ENCODE measurements at regions not wholly inside any gene's neighbourhood (a gene's known extent, or its start where the extent isn't known, plus 50 kb on each side); places are given as distances from the start of the nearest gene placed in this dataset.

- H3K14ac ChIP-seq (ENCODE audit: low read length), result no peak overlapping the region
- no peak overlapping the region for H2BK12ac ChIP-seq (ENCODE audit: low read length)
- H3K27ac ChIP-seq (ENCODE audit: low read depth, low read length), result no peak overlapping the region
- H3K4me3 ChIP-seq (ENCODE audit: low read depth, low read length), result no peak overlapping the region
- DNase-seq, result no peak
- no peak overlapping the region for H3K18ac ChIP-seq (ENCODE audit: low read length)
- H3K36me3 ChIP-seq (ENCODE audit: control insufficient read depth in 1 of 2, insufficient read depth in 2 of 2, low read length in 2 of 2), result no peaks in the 10 kb centered on the region
- H3K4me1 ChIP-seq (ENCODE audit: control insufficient read depth in 1 of 2, insufficient read depth in 2 of 2, low read length in 2 of 2), result no peaks in the 10 kb centered on the region
- H3K9me3 ChIP-seq (ENCODE audit: insufficient read depth, low read depth, low read length), result no peaks in the 10 kb centered on the region
- H2BK5ac ChIP-seq (ENCODE audit: low read depth, low read length, poor library complexity), result no peak overlapping the region
- no peaks in the 10 kb centered on the region for H3K27me3 ChIP-seq (ENCODE audit: insufficient read depth, low read length)
- H4K91ac ChIP-seq (ENCODE audit: low read depth, low read length), result no peak overlapping the region
- no peak overlapping the region for H3K9ac ChIP-seq (ENCODE audit: low read length)
- WGBS (ENCODE audit: extremely low coverage, insufficient coverage, insufficient read length), result no CpG with 5 or more reads among the region's 2 CpGs
- H2AFZ ChIP-seq (ENCODE audit: insufficient read depth, low read length, poor library complexity), result no peak overlapping the region
- H3K4me2 ChIP-seq (ENCODE audit: low read length), result no peak overlapping the region
- no peak overlapping the region for H4K8ac ChIP-seq (ENCODE audit: low read depth, low read length)
- H3K79me1 ChIP-seq (ENCODE audit: low read length), result no peaks in the 10 kb centered on the region
- H2AK5ac ChIP-seq (ENCODE audit: low read length), result no peak overlapping the region
- no peak overlapping the region for H2BK120ac ChIP-seq (ENCODE audit: insufficient read depth, low read length, poor library complexity)
- H4K12ac ChIP-seq (ENCODE audit: low read depth, low read length), result no peak overlapping the region
- no peak overlapping the region for H3K4ac ChIP-seq (ENCODE audit: low read depth, low read length)
- no peak overlapping the region for H3K23ac ChIP-seq (ENCODE audit: low read length)
- no peaks in the 10 kb centered on the region for H3K79me2 ChIP-seq (ENCODE audit: control insufficient read depth, insufficient read depth, low read length, poor library complexity)
These were observed 605.6 kb upstream of the CNTNAP2 start for GRCh38 chr7:145511004-145511403.

DNA sequence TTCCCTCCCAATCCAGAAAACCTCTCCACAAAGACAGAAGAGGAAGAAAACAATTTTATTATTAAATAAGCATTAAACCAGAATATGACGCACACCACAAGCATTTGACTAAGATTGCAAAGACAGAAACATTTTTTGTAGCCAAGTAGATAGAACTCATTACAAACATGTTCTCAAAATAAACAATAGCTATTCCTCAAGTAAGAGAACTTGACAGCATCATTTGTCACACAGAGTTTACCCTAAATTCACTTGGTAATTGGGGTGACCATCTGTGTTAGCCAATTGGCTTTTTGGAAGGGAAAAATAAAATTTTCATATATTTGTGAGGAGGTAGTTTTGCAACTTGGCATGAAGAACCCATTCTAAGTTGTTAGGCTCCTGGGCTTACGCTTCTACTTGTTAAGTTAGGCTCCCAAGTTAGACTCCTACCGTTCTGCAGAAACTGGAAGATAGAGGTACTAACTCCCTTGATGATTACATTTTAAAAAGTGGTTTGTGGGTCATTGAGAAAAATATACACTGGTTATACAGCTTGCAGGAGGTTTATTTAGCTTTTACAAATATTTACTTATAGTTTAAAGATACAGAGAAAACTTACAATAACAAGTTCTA lies 618.6 kb upstream of the CNTNAP2 start:
- H3K27ac ChIP-seq (ENCODE audit: low read depth, low read length), result no peak overlapping the region
- H3K9me3 ChIP-seq (ENCODE audit: insufficient read depth, low read depth, low read length), result no peaks in the 10 kb centered on the region
- H3K14ac ChIP-seq (ENCODE audit: low read length), result no peak overlapping the region
- H2AK5ac ChIP-seq (ENCODE audit: low read length), result no peak overlapping the region
- no peaks in the 10 kb centered on the region for H3K79me2 ChIP-seq (ENCODE audit: control insufficient read depth, insufficient read depth, low read length, poor library complexity)
- H3K18ac ChIP-seq (ENCODE audit: low read length), result no peak overlapping the region
- WGBS (ENCODE audit: extremely low coverage, insufficient coverage, insufficient read length), result no CpG with 5 or more reads among the region's 3 CpGs
- no peak overlapping the region for H3K4ac ChIP-seq (ENCODE audit: low read depth, low read length)
- no peak overlapping the region for H2BK120ac ChIP-seq (ENCODE audit: insufficient read depth, low read length, poor library complexity)
- H4K8ac ChIP-seq (ENCODE audit: low read depth, low read length), result no peak overlapping the region
- H3K4me1 ChIP-seq (ENCODE audit: control insufficient read depth in 1 of 2, insufficient read depth in 2 of 2, low read length in 2 of 2), result no peaks in the 10 kb centered on the region
- H3K23ac ChIP-seq (ENCODE audit: low read length), result no peak overlapping the region
- no peak overlapping the region for H2BK12ac ChIP-seq (ENCODE audit: low read length)
- no peak overlapping the region for H3K9ac ChIP-seq (ENCODE audit: low read length)
- no peak overlapping the region for H4K91ac ChIP-seq (ENCODE audit: low read depth, low read length)
- H4K12ac ChIP-seq (ENCODE audit: low read depth, low read length), result no peak overlapping the region
- no peak overlapping the region for H3K4me2 ChIP-seq (ENCODE audit: low read length)
- H3K27me3 ChIP-seq (ENCODE audit: insufficient read depth, low read length), result no peaks in the 10 kb centered on the region
- H2AFZ ChIP-seq (ENCODE audit: insufficient read depth, low read length, poor library complexity), result no peak overlapping the region
- H2BK5ac ChIP-seq (ENCODE audit: low read depth, low read length, poor library complexity), result no peak overlapping the region
- no peak for DNase-seq
- no peaks in the 10 kb centered on the region for H3K79me1 ChIP-seq (ENCODE audit: low read length)
- no peaks in the 10 kb centered on the region for H3K36me3 ChIP-seq (ENCODE audit: control insufficient read depth in 1 of 2, insufficient read depth in 2 of 2, low read length in 2 of 2)
- H3K4me3 ChIP-seq (ENCODE audit: low read depth, low read length), result no peak overlapping the region

GRCh38 chr7:145490356-145490755 lies 626.2 kb upstream of the CNTNAP2 start:
- WGBS (ENCODE audit: extremely low coverage, insufficient coverage, insufficient read length), result no CpG with 5 or more reads among the region's 1 CpG
- H3K9me3 ChIP-seq (ENCODE audit: insufficient read depth, low read depth, low read length), result no peaks in the 10 kb centered on the region
- no peaks in the 10 kb centered on the region for H3K79me1 ChIP-seq (ENCODE audit: low read length)
- H3K4me2 ChIP-seq (ENCODE audit: low read length), result no peak overlapping the region
- H3K18ac ChIP-seq (ENCODE audit: low read length), result no peak overlapping the region
- H2BK120ac ChIP-seq (ENCODE audit: insufficient read depth, low read length, poor library complexity), result no peak overlapping the region
- H3K36me3 ChIP-seq (ENCODE audit: control insufficient read depth in 1 of 2, insufficient read depth in 2 of 2, low read length in 2 of 2), result no peaks in the 10 kb centered on the region
- DNase-seq, result no peak
- H2AFZ ChIP-seq (ENCODE audit: insufficient read depth, low read length, poor library complexity), result no peak overlapping the region
- H3K79me2 ChIP-seq (ENCODE audit: control insufficient read depth, insufficient read depth, low read length, poor library complexity), result no peaks in the 10 kb centered on the region
- H2BK12ac ChIP-seq (ENCODE audit: low read length), result no peak overlapping the region
- H3K9ac ChIP-seq (ENCODE audit: low read length), result no peak overlapping the region
- H3K4me3 ChIP-seq (ENCODE audit: low read depth, low read length), result no peak overlapping the region
- no peak overlapping the region for H2AK5ac ChIP-seq (ENCODE audit: low read length)
- H3K4me1 ChIP-seq (ENCODE audit: control insufficient read depth in 1 of 2, insufficient read depth in 2 of 2, low read length in 2 of 2), result no peaks in the 10 kb centered on the region
- H3K14ac ChIP-seq (ENCODE audit: low read length), result no peak overlapping the region
- H3K27ac ChIP-seq (ENCODE audit: low read depth, low read length), result no peak overlapping the region
- no peaks in the 10 kb centered on the region for H3K27me3 ChIP-seq (ENCODE audit: insufficient read depth, low read length)
- H4K91ac ChIP-seq (ENCODE audit: low read depth, low read length), result no peak overlapping the region
- H3K4ac ChIP-seq (ENCODE audit: low read depth, low read length), result no peak overlapping the region
- H4K8ac ChIP-seq (ENCODE audit: low read depth, low read length), result no peak overlapping the region
- H2BK5ac ChIP-seq (ENCODE audit: low read depth, low read length, poor library complexity), result no peak overlapping the region
- H3K23ac ChIP-seq (ENCODE audit: low read length), result no peak overlapping the region
- H4K12ac ChIP-seq (ENCODE audit: low read depth, low read length), result no peak overlapping the region

GRCh38 chr7:145489609-145490008 lies 627.0 kb upstream of the CNTNAP2 start:
- Histone ChIP-seq H3K23ac (ENCODE audit: low read length) (no peak overlapping the region), H2BK120ac (ENCODE audit: insufficient read depth, low read length, poor library complexity) (no peak overlapping the region), H3K79me1 (ENCODE audit: low read length) (no peaks in the 10 kb centered on the region), H3K79me2 (ENCODE audit: control insufficient read depth, insufficient read depth, low read length, poor library complexity) (no peaks in the 10 kb centered on the region), H2BK5ac (ENCODE audit: low read depth, low read length, poor library complexity) (no peak overlapping the region), H4K8ac (ENCODE audit: low read depth, low read length) (no peak overlapping the region), H3K4me3 (ENCODE audit: low read depth, low read length) (no peak overlapping the region), H3K4me2 (ENCODE audit: low read length) (no peak overlapping the region), H4K12ac (ENCODE audit: low read depth, low read length) (no peak overlapping the region), H3K18ac (ENCODE audit: low read length) (no peak overlapping the region), H3K27ac (ENCODE audit: low read depth, low read length) (no peak overlapping the region), H2AFZ (ENCODE audit: insufficient read depth, low read length, poor library complexity) (no peak overlapping the region), H3K4me1 (ENCODE audit: control insufficient read depth in 1 of 2, insufficient read depth in 2 of 2, low read length in 2 of 2) (no peaks in the 10 kb centered on the region), H3K27me3 (ENCODE audit: insufficient read depth, low read length) (no peaks in the 10 kb centered on the region), H3K9me3 (ENCODE audit: insufficient read depth, low read depth, low read length) (no peaks in the 10 kb centered on the region), H4K91ac (ENCODE audit: low read depth, low read length) (no peak overlapping the region), H3K9ac (ENCODE audit: low read length) (no peak overlapping the region), H3K4ac (ENCODE audit: low read depth, low read length) (no peak overlapping the region), H3K14ac (ENCODE audit: low read length) (no peak overlapping the region), H2AK5ac (ENCODE audit: low read length) (no peak overlapping the region), H3K36me3 (ENCODE audit: control insufficient read depth in 1 of 2, insufficient read depth in 2 of 2, low read length in 2 of 2) (no peaks in the 10 kb centered on the region), H2BK12ac (ENCODE audit: low read length) (no peak overlapping the region)
- DNase-seq, result no peak

Measured in trophoblast cell (in vitro differentiated cells and primary cell).